Smooth muscle cell of the brain vasculature (primary cell): ENCODE measurements at regions not wholly inside any gene's neighbourhood (a gene's known extent, or its start where the extent isn't known, plus 50 kb on each side); places are given as distances from the start of the nearest gene placed in this dataset.
"Not testable (repeated sequence)": the region's sequence is repeated elsewhere in the genome, so short reads cannot be mapped to it uniquely, and the experiment has no call there.

Experiments used
- DNase-seq: peaks from one replicate; pipeline ENCODE4 v3.0.0-alpha.2; 2012; ENCODE audit warnings: low read depth, low spot score

DNA sequence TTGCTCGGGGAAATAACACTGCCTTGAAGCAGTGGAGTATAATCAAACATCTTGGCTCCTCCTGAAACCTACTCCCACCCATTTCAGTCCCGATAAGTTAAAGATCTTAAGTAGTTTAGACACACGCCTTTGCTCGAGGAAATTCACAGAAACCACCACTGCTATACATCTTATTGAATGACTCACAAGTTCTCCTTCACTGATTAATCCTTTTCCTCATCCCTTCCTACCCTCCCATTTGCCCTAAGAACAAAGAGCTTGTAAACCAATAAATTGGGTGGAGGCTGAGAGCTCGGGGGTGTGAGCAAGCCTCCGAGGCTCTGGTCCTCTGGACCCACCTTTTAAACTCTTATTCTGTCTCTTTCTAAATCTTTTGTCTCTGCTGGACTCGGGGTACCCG, 86.5 kb downstream of the XCL2 start:
- DNase-seq = not testable (repeated sequence)

- no peak for DNase-seq
Measured at GRCh38 chr1:168455764-168456163, 88.0 kb downstream of the XCL2 start.

GRCh38 chr1:168454211-168454815, 89.5 kb downstream of the XCL2 start:
- DNase-seq = no peak

GRCh38 chr1:168453056-168453455, 90.7 kb downstream of the XCL2 start:
- DNase-seq = no peak

- DNase-seq = no peak
Measured at GRCh38 chr1:168452329-168452728, 91.5 kb downstream of the XCL2 start.

DNA sequence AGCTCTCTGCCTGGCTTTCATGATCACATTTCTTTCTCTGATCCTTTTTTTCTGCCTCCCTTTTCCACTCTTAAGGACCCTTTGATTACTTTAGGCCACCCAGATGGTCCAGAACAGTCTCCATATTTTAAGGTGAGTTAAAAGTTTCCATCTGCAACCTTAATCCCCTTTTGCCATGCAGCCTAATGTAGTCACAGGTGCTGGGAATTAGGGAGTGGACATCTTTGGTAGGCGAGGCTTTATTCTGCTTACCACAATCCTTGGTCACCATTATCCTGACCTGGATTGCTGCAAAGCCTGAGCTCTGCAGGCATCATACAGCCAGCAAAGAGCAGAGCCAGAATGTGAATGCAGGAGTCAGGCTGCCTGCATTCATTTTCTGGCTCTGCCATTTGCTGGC, 95.9 kb downstream of the XCL2 start:
- no peak for DNase-seq

DNA sequence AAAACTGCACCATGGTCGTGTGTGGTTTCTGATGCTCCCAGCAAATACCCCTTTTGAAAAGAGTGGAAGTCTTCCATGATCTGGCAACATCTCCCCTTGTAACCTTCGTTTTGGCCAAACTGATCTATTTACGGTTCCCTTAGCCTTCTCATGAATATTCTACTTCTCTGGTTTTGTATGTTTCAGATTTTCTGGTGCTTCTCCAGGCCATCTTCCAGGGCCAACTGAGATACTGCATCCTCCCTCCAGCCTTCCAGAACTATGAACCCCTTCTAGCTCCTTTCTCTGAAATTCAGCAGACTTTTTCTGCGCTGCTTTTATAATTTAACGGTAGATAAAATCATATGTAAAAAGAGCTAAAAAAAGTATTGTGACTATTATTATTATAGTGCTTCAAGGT, 97.7 kb downstream of the XCL2 start:
- DNase-seq = no peak

DNA sequence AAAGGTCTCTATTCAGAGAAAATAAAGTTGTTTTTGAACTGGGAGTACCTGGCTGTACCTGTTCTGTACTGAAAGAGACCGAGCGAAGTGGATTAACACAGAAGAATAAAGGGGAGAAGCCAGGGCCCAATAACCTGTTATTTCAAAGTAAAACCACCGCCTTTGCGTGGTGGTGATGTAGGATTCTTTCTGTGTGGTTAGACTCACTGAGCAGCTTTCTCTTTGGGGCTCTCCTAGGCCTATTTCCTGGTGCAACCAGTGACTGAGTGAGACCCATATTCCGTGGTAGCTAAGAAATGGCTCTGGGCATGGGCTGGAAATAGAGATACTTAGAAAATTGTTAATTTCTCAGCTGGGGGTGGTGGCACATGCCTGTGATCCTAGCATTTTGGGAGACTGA, 99.9 kb downstream of the XCL2 start:
- DNase-seq = no peak

DNA sequence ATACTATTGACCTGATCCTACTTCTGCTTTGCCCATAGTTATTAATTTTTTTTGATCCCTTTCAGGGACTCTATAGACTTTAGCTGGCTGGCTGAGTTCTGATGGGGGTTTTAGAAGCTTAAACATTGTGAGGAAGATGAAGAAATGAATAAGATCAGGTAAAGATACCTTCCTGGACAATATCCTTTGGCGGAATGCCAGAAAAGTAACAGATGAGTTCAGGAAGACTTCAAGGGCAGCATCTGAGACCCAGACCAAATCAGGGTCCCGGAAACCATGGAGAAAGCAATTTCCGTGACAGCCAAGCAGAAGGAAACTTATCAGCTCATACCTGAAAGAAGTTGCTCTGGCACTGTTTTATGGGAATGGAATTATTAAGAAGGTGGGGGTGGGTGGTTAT, 100.4 kb downstream of the XCL2 start:
- no peak for DNase-seq

DNA sequence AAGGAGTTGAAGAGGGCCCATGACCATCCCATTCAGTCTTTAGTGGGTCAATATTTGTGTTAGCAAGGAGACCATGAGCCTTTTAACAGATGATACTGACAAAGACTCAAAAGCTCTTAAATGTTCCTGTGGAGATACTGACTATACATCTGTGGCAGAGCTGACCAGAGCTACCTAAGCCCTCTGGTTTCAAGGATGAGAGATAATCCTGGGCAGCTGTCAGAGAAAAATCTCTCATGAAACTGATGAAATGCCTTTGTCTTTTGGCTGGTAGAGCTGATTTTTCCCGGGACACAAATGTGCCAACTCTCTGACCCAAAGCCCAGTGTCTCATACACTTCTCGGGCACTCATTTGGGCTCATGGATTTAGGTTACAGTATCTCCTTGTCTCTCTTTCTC, 100.9 kb downstream of the XCL2 start:
- DNase-seq = no peak

DNA sequence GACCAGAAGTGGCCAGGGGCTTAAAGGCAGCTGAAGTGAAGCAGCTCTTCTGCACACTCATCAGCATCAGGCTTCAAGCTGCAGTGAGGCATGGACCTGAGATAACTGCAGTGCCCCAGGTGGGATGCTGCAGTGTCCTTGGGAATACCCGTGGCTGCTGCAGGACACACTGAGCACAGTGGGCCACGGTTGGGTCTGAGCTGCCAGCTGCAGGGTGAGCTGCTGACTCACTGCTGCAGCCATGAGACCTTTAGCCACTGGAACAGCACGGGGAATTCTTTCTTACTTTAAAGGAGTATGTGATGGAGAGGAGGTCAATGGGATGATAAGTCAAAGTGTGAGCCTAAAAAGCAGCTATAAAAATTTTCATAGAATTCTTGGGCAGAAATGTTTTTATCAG, 102.1 kb downstream of the XCL2 start:
- no peak for DNase-seq

DNA sequence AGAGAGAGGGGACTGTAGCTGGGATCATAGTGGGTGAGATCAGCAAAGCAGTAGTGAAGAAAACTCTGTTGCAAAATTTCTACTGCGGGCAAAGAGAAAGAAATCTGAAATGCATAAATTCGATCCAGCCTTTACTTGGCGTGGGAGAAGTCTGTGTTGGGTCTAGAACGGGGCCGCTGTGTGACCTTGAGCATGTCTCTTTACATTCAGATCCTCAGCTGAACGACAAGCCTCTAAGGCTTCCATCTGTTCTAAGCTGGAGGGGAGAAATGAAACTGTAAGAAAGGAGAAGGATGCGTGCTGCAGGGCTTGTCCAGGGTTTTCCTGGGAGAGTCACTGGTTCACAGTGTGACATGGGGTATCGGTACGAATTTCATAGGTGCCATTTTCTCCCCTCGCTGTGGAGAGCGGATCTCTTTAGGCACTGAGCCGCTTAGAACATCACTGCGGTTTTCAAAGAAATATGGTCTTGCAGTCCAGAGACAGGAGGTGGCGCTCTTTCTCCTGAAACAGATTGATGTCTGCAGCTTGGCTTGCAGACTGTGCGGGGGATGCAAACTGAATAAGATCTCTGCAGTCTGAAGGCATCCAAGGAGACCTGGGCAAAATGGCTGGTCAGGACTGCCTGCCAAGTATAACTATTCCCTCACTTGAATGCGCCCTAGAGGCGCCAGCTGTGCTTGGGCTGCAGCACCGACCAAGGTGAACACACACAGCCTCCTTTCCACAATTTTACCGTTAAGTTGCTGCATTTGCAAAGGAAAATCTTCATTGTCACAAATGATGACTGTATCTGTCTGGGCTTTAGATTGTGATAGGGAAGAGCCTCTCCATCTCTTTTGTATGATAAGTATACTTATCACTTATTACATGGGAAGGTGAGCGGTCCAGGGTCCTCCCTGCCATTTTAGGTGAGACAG, 104.1 kb downstream of the XCL2 start:
- DNase-seq = peak; percentile 53

GRCh38 chr1:168438626-168439025, 105.2 kb downstream of the XCL2 start:
- DNase-seq = no peak

DNA sequence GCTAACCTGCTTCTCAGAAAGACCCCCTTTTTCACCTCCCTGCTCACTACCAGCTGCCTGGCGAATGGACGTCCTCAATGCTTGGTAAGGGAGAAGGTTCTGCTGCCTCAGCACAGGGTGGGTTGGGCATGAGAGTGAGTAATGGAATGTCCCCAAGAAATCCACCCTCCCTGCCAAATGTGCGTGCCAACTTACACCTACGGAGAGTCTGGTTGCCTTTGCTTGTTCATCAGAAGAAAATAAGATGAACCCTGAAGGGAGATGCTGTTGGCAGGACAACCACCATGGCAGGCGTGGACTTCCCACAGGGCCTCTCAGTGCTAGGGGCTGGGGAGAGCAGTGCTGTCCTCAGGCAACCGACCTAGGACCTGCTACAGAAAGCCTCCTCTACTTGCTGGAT, 106.0 kb downstream of the XCL2 start:
- no peak for DNase-seq

GRCh38 chr1:168435439-168435838, 108.4 kb downstream of the XCL2 start:
- no peak for DNase-seq

GRCh38 chr1:168433238-168433637, 110.6 kb downstream of the XCL2 start:
- no peak for DNase-seq

- no peak for DNase-seq
Measured at GRCh38 chr1:168431882-168432281, 111.9 kb downstream of the XCL2 start.

DNA sequence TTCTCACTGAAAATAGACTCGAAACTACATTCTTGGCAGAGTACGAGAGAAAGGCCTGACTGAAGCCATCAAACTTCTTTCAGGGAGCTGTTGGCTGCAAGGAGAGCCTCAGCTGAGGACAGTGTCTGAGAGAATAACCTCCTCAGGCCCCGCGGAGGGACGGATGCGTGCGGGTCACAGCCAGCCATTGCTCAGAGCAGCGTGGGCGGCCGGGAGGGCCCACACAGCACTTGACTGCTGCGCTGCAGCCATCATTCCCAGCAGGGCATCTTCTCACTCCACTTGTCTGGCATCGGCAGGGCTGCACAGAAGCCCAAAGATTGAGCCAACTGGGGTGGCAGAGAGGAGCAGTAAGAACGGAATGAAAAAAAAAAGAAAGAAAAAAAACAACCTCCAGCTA, 113.5 kb downstream of the XCL2 start:
- no peak for DNase-seq

GRCh38 chr1:168428063-168428731, 115.6 kb downstream of the XCL2 start:
- no peak for DNase-seq

DNA sequence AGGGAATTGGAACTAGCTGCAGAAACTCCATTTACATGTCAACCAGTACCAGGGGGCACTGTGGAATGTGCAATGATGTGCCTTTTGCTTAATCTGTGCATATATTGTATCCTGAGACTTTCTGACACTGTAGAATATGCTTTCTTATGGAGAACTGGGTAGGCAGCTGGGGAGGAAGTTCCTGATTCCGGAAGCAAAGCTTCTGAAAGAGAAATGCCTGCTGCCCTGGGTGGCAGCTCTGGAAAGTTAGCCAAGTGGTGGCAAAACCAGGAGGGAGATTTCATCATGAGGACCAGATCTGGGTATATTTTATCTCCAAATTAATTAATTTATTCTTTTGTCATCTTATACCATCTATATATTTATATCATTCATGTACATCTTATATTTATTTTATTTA, 116.7 kb downstream of the XCL2 start:
- DNase-seq = no peak

- no peak for DNase-seq
Measured at GRCh38 chr1:168424281-168424680, 119.5 kb downstream of the XCL2 start.

GRCh38 chr1:168422203-168422847, 121.5 kb downstream of the XCL2 start:
- DNase-seq = no peak
